ENCODE measurements at regions not wholly inside any gene's neighbourhood (a gene's known extent, or its start where the extent isn't known, plus 50 kb on each side); places are given as distances from the start of the nearest gene placed in this dataset.

DNA sequence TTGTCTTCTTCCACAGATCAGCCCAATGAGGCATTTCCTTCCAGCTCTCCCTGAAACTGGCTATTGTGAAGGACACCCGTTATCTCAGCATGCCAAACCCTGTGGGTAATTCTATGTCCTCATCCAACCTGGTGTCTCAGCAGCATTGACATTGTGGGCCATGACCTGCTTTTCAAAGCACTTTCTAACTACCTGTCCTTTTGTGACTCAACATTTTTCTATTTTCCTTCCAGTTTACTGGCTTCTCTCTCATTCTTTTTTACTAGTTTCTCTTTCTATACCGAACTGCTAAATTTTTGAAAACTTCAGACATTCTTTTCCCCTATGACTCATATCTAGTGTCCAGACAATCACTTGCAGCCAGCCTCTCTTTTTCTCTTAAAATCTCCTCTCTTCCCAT is 136.4 kb upstream of the HTR2A start:
- DNase-seq = no peak
- Mint-ChIP-seq H3K27me3 (ENCODE audit: low read depth in 2 of 2) (peaks cover 0 to 14% of the 10 kb centered on the region in 2 donors), H3K36me3 (no peaks in the 10 kb centered on the region), H3K4me1 (no peaks in the 10 kb centered on the region), H3K27ac (no peak overlapping the region), H3K4me3 (no peak overlapping the region), H3K9me3 (no peaks in the 10 kb centered on the region)
- H3K36me3 ChIP-seq (ENCODE audit: control insufficient read depth, insufficient read depth, low read length) = no peaks in the 10 kb centered on the region
- no peak overlapping the region for H3K27ac ChIP-seq (ENCODE audit: low read length)
- TF ChIP-seq, protein P1, sequence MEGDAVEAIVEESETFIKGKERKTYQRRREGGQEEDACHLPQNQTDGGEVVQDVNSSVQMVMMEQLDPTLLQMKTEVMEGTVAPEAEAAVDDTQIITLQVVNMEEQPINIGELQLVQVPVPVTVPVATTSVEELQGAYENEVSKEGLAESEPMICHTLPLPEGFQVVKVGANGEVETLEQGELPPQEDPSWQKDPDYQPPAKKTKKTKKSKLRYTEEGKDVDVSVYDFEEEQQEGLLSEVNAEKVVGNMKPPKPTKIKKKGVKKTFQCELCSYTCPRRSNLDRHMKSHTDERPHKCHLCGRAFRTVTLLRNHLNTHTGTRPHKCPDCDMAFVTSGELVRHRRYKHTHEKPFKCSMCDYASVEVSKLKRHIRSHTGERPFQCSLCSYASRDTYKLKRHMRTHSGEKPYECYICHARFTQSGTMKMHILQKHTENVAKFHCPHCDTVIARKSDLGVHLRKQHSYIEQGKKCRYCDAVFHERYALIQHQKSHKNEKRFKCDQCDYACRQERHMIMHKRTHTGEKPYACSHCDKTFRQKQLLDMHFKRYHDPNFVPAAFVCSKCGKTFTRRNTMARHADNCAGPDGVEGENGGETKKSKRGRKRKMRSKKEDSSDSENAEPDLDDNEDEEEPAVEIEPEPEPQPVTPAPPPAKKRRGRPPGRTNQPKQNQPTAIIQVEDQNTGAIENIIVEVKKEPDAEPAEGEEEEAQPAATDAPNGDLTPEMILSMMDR (IDR thresholded peaks at IDR 0.05) = no peak
- H3K4me1 ChIP-seq (ENCODE audit: control insufficient read depth, insufficient read depth, low read length) = no peaks in the 10 kb centered on the region
- WGBS (ENCODE audit: insufficient coverage) = 80% methylated on average over 2 of the region's 2 CpGs
- intact Hi-C loops (cut with micrococcal nuclease) = no loop called here
- no peaks in the 10 kb centered on the region for H3K27me3 ChIP-seq (ENCODE audit: control insufficient read depth, insufficient read depth, low read length)
- no peak overlapping the region for H3K4me3 ChIP-seq (ENCODE audit: low read length)
- H3K9me3 ChIP-seq (ENCODE audit: control insufficient read depth, insufficient read depth, low read length) = no peaks in the 10 kb centered on the region
- ATAC-seq = no peak

DNA sequence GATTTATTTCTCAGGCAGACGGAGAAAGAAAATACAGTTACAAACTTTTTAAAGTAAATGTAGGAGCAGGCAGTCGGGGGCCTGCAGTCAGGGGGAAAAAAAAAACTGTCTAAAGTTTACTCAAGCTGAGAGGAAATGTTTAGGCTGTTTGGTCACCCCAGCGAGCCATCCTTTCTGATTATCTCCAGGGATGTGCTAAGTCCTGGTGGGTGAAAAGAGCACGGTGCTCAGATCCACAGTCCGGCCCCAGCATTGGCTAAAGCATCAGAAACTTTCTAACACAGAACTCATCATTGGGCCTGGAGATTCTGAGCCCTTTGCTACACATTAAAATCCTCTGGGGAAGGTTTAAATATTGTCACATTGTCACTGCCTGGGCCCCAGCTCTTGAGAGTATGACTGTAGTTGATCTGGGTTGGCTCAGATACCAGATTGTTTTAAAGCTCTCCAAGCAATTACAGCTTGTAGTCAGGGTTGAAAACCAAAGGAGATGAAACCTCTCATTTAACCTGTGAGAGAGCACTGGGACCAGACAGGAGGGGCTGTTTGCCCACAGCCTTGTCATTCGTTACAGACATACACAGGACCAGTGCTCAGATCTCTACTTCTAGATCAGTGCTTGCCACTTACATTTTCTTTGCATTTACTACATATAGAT is 131.1 kb upstream of the HTR2A start:
- intact Hi-C loops (cut with micrococcal nuclease) = no loop called here
- DNase-seq (no peak), ATAC-seq (peak in 1 of 3 donors; percentile 7)
- Mint-ChIP-seq H3K36me3 (no peaks in the 10 kb centered on the region), H3K27ac (no peak overlapping the region), H3K4me1 (no peaks in the 10 kb centered on the region), H3K4me3 (no peak overlapping the region), H3K27me3 (ENCODE audit: low read depth in 2 of 2) (peaks cover 0 to 2% of the 10 kb centered on the region in 2 donors), H3K9me3 (no peaks in the 10 kb centered on the region)
- 78% methylated on average over 6 of the region's 6 CpGs for WGBS (ENCODE audit: insufficient coverage)
- no peaks in the 10 kb centered on the region for H3K27me3 ChIP-seq (ENCODE audit: control insufficient read depth, insufficient read depth, low read length)
- no peaks in the 10 kb centered on the region for H3K36me3 ChIP-seq (ENCODE audit: control insufficient read depth, insufficient read depth, low read length)
- no peak overlapping the region for H3K27ac ChIP-seq (ENCODE audit: low read length)
- TF ChIP-seq, protein P1 (IDR thresholded peaks at IDR 0.05) = no peak
- H3K4me3 ChIP-seq (ENCODE audit: low read length) = no peak overlapping the region
- no peaks in the 10 kb centered on the region for H3K9me3 ChIP-seq (ENCODE audit: control insufficient read depth, insufficient read depth, low read length)
- no peaks in the 10 kb centered on the region for H3K4me1 ChIP-seq (ENCODE audit: control insufficient read depth, insufficient read depth, low read length)

DNA sequence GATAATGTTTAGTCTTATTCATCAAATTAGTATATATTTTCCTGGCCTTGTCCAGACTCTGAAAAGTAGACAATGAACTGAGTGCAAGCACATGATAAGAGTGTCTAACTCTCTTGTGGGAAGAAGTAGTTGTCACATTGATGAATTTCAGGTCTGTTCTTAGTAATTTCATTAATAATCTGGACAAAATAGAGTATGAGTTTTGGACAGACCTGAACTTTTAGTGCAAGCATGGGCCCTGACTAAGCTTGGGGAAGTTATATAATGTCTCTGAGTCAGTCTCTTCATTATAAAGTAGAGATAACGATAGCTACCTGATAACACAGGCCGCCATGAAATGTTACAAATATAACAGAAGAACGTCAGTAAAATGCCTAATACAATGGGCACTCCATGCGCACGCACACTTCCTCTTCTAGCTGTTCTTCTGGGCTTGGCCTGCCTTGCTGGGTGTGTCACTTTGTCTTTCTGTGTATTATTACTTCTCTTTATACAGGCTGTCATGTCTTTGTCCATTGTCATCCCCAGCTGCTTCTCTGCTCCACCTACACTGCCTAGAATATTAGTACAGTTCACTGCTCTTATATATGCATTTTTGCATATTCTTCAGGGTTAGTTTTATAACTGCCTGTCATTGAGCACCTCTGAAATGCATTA is 129.1 kb upstream of the HTR2A start:
- no peaks in the 10 kb centered on the region for H3K4me1 Mint-ChIP-seq

More for the DNA sequence above, 129.1 kb upstream of the HTR2A start:
- H3K27ac ChIP-seq (ENCODE audit: low read length) = no peak overlapping the region
- ATAC-seq = no peak
- intact Hi-C loops (cut with micrococcal nuclease) = no loop called here
- H3K4me3 ChIP-seq (ENCODE audit: low read length) = no peak overlapping the region
- no peaks in the 10 kb centered on the region for H3K36me3 ChIP-seq (ENCODE audit: control insufficient read depth, insufficient read depth, low read length)
- H3K9me3 Mint-ChIP-seq = no peaks in the 10 kb centered on the region
- no peak overlapping the region for H3K4me3 Mint-ChIP-seq
- WGBS (ENCODE audit: insufficient coverage) = 67% methylated on average over 5 of the region's 5 CpGs
- DNase-seq = no peak
- H3K27me3 Mint-ChIP-seq (ENCODE audit: low read depth in 2 of 2) = no peaks in the 10 kb centered on the region
- no peaks in the 10 kb centered on the region for H3K27me3 ChIP-seq (ENCODE audit: control insufficient read depth, insufficient read depth, low read length)
- no peaks in the 10 kb centered on the region for H3K36me3 Mint-ChIP-seq
- no peaks in the 10 kb centered on the region for H3K4me1 ChIP-seq (ENCODE audit: control insufficient read depth, insufficient read depth, low read length)
- TF ChIP-seq, protein P1 (IDR thresholded peaks at IDR 0.05) = no peak
- no peak overlapping the region for H3K27ac Mint-ChIP-seq
- no peaks in the 10 kb centered on the region for H3K9me3 ChIP-seq (ENCODE audit: control insufficient read depth, insufficient read depth, low read length)
